Neural cell (in vitro differentiated cells): ENCODE measurements at regions not wholly inside any gene's neighbourhood (a gene's known extent, or its start where the extent isn't known, plus 50 kb on each side); places are given as distances from the start of the nearest gene placed in this dataset.

ENCODE experiments used
- H2AFZ ChIP-seq: fragments of 200-600, 300-800 bp; sonication (generic), shearing (Covaris generic); 2 replicates; pipeline ENCODE4 v1.6.0; 2014; ENCODE audit warnings: low read depth, mild to moderate bottlenecking, antibody characterized with exemption, low read length, moderate library complexity
- H3F3A ChIP-seq: fragments of 200-600 bp; shearing (Covaris generic); 2 replicates; pipeline ENCODE4 v1.6.1; 2016; ENCODE audit warnings: mild to moderate bottlenecking, moderate library complexity, mixed read lengths, antibody characterized with exemption, low read length; ENCODE audit not compliant: insufficient read depth, poor library complexity, severe bottlenecking
- H3K27ac ChIP-seq: fragments of 200-600, 300-800 bp; sonication (generic), shearing (Covaris generic); 2 replicates; pipeline ENCODE4 v1.5.1; 2014; ENCODE audit warnings: mild to moderate bottlenecking, low read length, moderate library complexity
- H3K27me3 ChIP-seq: fragments of 300-800, 200-600 bp; sonication (generic), shearing (Covaris generic); 2 replicates; pipeline ENCODE4 v1.6.0; 2014; ENCODE audit warnings: mild to moderate bottlenecking, low read depth, low read length, moderate library complexity; ENCODE audit not compliant: insufficient read depth
- H3K36me3 ChIP-seq: fragments of 300-800, 200-600 bp; sonication (generic), shearing (Covaris generic); 2 replicates; pipeline ENCODE4 v1.5.1; 2014; ENCODE audit warnings: mild to moderate bottlenecking, antibody characterized with exemption, low read length, moderate library complexity; ENCODE audit not compliant: insufficient read depth
- H3K4me2 ChIP-seq: fragments of 300-800, 200-600 bp; sonication (generic), shearing (Covaris generic); 2 replicates; pipeline ENCODE4 v1.6.0; 2014; ENCODE audit warnings: mild to moderate bottlenecking, low read length
- H3K4me3 ChIP-seq: fragments of 300-800, 200-600 bp; sonication (generic), shearing (Covaris generic); 2 replicates; pipeline ENCODE4 v1.5.1; 2014; ENCODE audit warnings: mild to moderate bottlenecking, low read length, moderate library complexity
- H3K79me2 ChIP-seq: fragments of 200-600 bp; shearing (Covaris generic); replicated peaks from 2 replicates; pipeline ENCODE4 v1.6.0; 2014; ENCODE audit warnings: mild to moderate bottlenecking, low read length, moderate library complexity; ENCODE audit not compliant: insufficient read depth
- H3K9ac ChIP-seq: fragments of 300-800, 200-600 bp; sonication (generic), shearing (Covaris generic); 2 replicates; pipeline ENCODE4 v1.6.1; 2016; ENCODE audit warnings: mild to moderate bottlenecking, low read length, mixed read lengths
- H3K9me2 ChIP-seq: fragments of 200-600 bp; shearing (Covaris generic); 2 replicates; pipeline ENCODE4 v1.6.1; 2016; ENCODE audit warnings: mild to moderate bottlenecking, low read length, mixed read lengths; ENCODE audit not compliant: insufficient read depth
- H3K9me3 ChIP-seq: fragments of 200-600, 300-800 bp; sonication (generic), shearing (Covaris generic); 2 replicates; pipeline ENCODE4 v1.6.1; 2016; ENCODE audit warnings: mild to moderate bottlenecking, mixed run types, low read length, moderate library complexity, mixed read lengths
- H4K20me1 ChIP-seq: fragments of 200-600 bp; shearing (Covaris generic); 2 replicates; pipeline ENCODE4 v1.6.1; 2016; ENCODE audit warnings: mild to moderate bottlenecking, mixed run types; ENCODE audit not compliant: insufficient read depth
- EP300 ChIP-seq: fragments of 450-650 bp; conservative IDR thresholded peaks from 2 replicates; pipeline ENCODE4 v1.6.1; 2014; ENCODE audit warnings: antibody characterized with exemption, mild to moderate bottlenecking, moderate library complexity; ENCODE audit not compliant: poor library complexity, severe bottlenecking
- EZH2 ChIP-seq: fragments of 200-600, 300-800 bp; shearing (Covaris generic), sonication (generic); IDR thresholded peaks from 2 replicates; pipeline ENCODE4 v1.6.1; 2014; ENCODE audit warnings: antibody characterized with exemption, low read length, borderline replicate concordance, mild to moderate bottlenecking; ENCODE audit not compliant: insufficient read depth, poor library complexity, severe bottlenecking
- MXI1 ChIP-seq: fragments of 450-650 bp; conservative IDR thresholded peaks from 2 replicates; pipeline ENCODE4 v1.6.1; 2014; ENCODE audit warnings: antibody characterized with exemption, mild to moderate bottlenecking; ENCODE audit not compliant: poor library complexity, severe bottlenecking
- POLR2AphosphoS5 ChIP-seq: IDR thresholded peaks from 2 replicates; pipeline ENCODE4 v1.6.1; 2012
- RAD21 ChIP-seq: fragments of 450-650 bp; conservative IDR thresholded peaks from 2 replicates; pipeline ENCODE4 v1.6.1; 2014; ENCODE audit warnings: antibody characterized with exemption, mild to moderate bottlenecking, moderate library complexity
- SMC3 ChIP-seq: fragments of 450-650 bp; conservative IDR thresholded peaks from 2 replicates; pipeline ENCODE4 v1.6.1; 2014; ENCODE audit warnings: antibody characterized with exemption, mild to moderate bottlenecking, moderate library complexity; ENCODE audit not compliant: poor library complexity
- TAF1 ChIP-seq: IDR thresholded peaks from 2 replicates; pipeline ENCODE4 v1.6.1; 2012; ENCODE audit warnings: low read depth
- TF ChIP-seq, protein P1 (sequence below): IDR thresholded peaks from 2 replicates; pipeline ENCODE4 v1.6.1; 2012; ENCODE audit warnings: borderline replicate concordance
- TF ChIP-seq, protein P2 (sequence below): fragments of 450-650 bp; IDR thresholded peaks from 2 replicates; pipeline ENCODE4 v1.5.1; 2014; ENCODE audit warnings: antibody characterized with exemption, mild to moderate bottlenecking, moderate library complexity; ENCODE audit not compliant: poor library complexity, severe bottlenecking

DNA sequence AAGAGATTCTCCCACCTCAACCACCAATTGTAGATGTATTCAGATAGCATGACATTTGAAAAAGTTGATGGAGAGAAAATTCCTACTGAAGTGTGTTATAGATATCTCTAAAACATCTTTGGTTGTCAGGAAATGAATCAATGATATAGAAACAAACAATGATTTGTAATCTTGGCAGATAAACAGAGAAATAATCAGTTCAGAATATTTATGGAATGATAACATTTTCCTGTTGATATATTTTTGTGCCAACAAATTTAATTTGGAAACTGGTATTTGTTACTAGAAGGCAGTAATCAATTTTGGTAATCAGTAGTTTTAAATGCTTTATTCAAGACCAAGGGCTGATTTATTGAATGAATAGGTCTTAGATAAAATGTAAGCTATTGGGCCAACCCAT is 695.6 kb downstream of the USP25 start:
- Histone ChIP-seq H3K27ac (no peak overlapping the region), H3K79me2 (no peaks in the 10 kb centered on the region), H3K4me2 (no peak overlapping the region), H4K20me1 (no peaks in the 10 kb centered on the region), H2AFZ (no peak overlapping the region), H3K9me3 (no peaks in the 10 kb centered on the region), H3K27me3 (no peaks in the 10 kb centered on the region), H3F3A (no peaks in the 10 kb centered on the region), H3K4me3 (no peak overlapping the region), H3K36me3 (no peaks in the 10 kb centered on the region), H3K9ac (no peak overlapping the region), H3K9me2 (no peaks in the 10 kb centered on the region)
- TF ChIP-seq SMC3 (no peak), RAD21 (no peak), EP300 (no peak), POLR2AphosphoS5 (no peak), TAF1 (no peak), EZH2 (no peak), MXI1 (no peak)
- TF ChIP-seq, protein P1, sequence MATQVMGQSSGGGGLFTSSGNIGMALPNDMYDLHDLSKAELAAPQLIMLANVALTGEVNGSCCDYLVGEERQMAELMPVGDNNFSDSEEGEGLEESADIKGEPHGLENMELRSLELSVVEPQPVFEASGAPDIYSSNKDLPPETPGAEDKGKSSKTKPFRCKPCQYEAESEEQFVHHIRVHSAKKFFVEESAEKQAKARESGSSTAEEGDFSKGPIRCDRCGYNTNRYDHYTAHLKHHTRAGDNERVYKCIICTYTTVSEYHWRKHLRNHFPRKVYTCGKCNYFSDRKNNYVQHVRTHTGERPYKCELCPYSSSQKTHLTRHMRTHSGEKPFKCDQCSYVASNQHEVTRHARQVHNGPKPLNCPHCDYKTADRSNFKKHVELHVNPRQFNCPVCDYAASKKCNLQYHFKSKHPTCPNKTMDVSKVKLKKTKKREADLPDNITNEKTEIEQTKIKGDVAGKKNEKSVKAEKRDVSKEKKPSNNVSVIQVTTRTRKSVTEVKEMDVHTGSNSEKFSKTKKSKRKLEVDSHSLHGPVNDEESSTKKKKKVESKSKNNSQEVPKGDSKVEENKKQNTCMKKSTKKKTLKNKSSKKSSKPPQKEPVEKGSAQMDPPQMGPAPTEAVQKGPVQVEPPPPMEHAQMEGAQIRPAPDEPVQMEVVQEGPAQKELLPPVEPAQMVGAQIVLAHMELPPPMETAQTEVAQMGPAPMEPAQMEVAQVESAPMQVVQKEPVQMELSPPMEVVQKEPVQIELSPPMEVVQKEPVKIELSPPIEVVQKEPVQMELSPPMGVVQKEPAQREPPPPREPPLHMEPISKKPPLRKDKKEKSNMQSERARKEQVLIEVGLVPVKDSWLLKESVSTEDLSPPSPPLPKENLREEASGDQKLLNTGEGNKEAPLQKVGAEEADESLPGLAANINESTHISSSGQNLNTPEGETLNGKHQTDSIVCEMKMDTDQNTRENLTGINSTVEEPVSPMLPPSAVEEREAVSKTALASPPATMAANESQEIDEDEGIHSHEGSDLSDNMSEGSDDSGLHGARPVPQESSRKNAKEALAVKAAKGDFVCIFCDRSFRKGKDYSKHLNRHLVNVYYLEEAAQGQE = no peak
- TF ChIP-seq, protein P2, sequence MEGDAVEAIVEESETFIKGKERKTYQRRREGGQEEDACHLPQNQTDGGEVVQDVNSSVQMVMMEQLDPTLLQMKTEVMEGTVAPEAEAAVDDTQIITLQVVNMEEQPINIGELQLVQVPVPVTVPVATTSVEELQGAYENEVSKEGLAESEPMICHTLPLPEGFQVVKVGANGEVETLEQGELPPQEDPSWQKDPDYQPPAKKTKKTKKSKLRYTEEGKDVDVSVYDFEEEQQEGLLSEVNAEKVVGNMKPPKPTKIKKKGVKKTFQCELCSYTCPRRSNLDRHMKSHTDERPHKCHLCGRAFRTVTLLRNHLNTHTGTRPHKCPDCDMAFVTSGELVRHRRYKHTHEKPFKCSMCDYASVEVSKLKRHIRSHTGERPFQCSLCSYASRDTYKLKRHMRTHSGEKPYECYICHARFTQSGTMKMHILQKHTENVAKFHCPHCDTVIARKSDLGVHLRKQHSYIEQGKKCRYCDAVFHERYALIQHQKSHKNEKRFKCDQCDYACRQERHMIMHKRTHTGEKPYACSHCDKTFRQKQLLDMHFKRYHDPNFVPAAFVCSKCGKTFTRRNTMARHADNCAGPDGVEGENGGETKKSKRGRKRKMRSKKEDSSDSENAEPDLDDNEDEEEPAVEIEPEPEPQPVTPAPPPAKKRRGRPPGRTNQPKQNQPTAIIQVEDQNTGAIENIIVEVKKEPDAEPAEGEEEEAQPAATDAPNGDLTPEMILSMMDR = no peak

DNA sequence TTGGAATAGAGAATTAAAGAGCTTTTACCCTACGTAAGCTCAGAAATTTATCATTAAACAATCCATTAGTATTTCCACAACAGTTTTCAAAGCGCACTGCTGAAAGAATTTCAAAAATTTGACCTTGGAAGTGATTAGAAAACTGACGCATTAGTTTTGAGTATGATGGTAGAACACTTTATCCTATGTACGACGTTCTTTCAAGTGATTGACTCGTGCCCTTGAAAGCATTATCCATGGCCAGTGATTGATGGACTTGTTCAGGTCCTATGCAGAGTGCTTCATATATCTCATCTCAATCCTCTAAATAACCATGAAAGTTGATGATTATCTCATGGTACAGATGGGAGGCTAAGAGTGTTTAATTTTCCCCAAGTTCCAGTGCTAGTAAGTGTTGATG is 697.2 kb downstream of the USP25 start:
- Histone ChIP-seq H3K9me2 (no peaks in the 10 kb centered on the region), H3K27ac (no peak overlapping the region), H3K9me3 (no peaks in the 10 kb centered on the region), H3K9ac (no peak overlapping the region), H3K4me3 (no peak overlapping the region), H3K79me2 (no peaks in the 10 kb centered on the region), H3F3A (no peaks in the 10 kb centered on the region), H4K20me1 (no peaks in the 10 kb centered on the region), H3K27me3 (no peaks in the 10 kb centered on the region), H2AFZ (no peak overlapping the region), H3K4me2 (no peak overlapping the region), H3K36me3 (no peaks in the 10 kb centered on the region)
- TF ChIP-seq TAF1 (no peak), RAD21 (no peak), EZH2 (no peak), SMC3 (no peak), MXI1 (no peak), POLR2AphosphoS5 (no peak), EP300 (no peak)
- TF ChIP-seq, protein P2 = no peak
- TF ChIP-seq, protein P1 = no peak
